GM18868 (cell line): ENCODE measurements at regions not wholly inside any gene's neighbourhood (a gene's known extent, or its start where the extent isn't known, plus 50 kb on each side); places are given as distances from the start of the nearest gene placed in this dataset.
"Not testable (repeated sequence)": the region's sequence is repeated elsewhere in the genome, so short reads cannot be mapped to it uniquely, and the experiment has no call there.

Experiments
- ATAC-seq: cut with Tn5 transposase; IDR thresholded peaks from one replicate; pipeline ENCODE4 v1.9.1; 2021; ENCODE audit warnings: mild to moderate bottlenecking, moderate library complexity; ENCODE audit not compliant: unreplicated experiment

- no peak for ATAC-seq
Observed at GRCh38 chr2:121146630-121147029, 138.4 kb downstream of the TFCP2L1 start.

GRCh38 chr2:121147766-121148165 lies 137.2 kb downstream of the TFCP2L1 start:
- ATAC-seq, result no peak

- no peak for ATAC-seq
Observed at GRCh38 chr2:121148481-121148880, 136.5 kb downstream of the TFCP2L1 start.

GRCh38 chr2:121149384-121149783 lies 135.6 kb downstream of the TFCP2L1 start:
- ATAC-seq, result no peak

- ATAC-seq, result no peak
Observed at GRCh38 chr2:121150126-121150525, 134.9 kb downstream of the TFCP2L1 start.

- no peak for ATAC-seq
Observed at GRCh38 chr2:121150713-121151112, 134.3 kb downstream of the TFCP2L1 start.

GRCh38 chr2:121151311-121152109 lies 133.5 kb downstream of the TFCP2L1 start:
- no peak for ATAC-seq

- ATAC-seq, result no peak
Observed at GRCh38 chr2:121152861-121153260, 132.1 kb downstream of the TFCP2L1 start.

GRCh38 chr2:121153516-121153915 lies 131.5 kb downstream of the TFCP2L1 start:
- no peak for ATAC-seq

- no peak for ATAC-seq
Observed at GRCh38 chr2:121155502-121156056, 129.4 kb downstream of the TFCP2L1 start.

- not testable (repeated sequence) for ATAC-seq
Observed at GRCh38 chr2:121157481-121157880, 127.5 kb downstream of the TFCP2L1 start.

- no peak for ATAC-seq
Observed at GRCh38 chr2:121159291-121160071, 125.5 kb downstream of the TFCP2L1 start.

- ATAC-seq, result no peak
Observed at GRCh38 chr2:121160366-121160765, 124.6 kb downstream of the TFCP2L1 start.

- ATAC-seq, result no peak
Observed at GRCh38 chr2:121161272-121161671, 123.7 kb downstream of the TFCP2L1 start.

GRCh38 chr2:121162893-121163292 lies 122.1 kb downstream of the TFCP2L1 start:
- no peak for ATAC-seq

- ATAC-seq, result no peak
Observed at GRCh38 chr2:121164042-121164441, 121.0 kb downstream of the TFCP2L1 start.

- no peak for ATAC-seq
Observed at GRCh38 chr2:121165038-121165542, 119.9 kb downstream of the TFCP2L1 start.
